Stimulated activated CD4-positive, alpha-beta T cell treated with anti-CD3 and anti-CD28 coated beads, Interleukin-1b, Interleukin-23, amount 100 ng/mL, for 48 hours (primary cell): ENCODE measurements at regions not wholly inside any gene's neighbourhood (a gene's known extent, or its start where the extent isn't known, plus 50 kb on each side); places are given as distances from the start of the nearest gene placed in this dataset.

Source experiments
- DNase-seq: peaks from one replicate; pipeline ENCODE4 v3.0.0-alpha.2; 2020

DNA sequence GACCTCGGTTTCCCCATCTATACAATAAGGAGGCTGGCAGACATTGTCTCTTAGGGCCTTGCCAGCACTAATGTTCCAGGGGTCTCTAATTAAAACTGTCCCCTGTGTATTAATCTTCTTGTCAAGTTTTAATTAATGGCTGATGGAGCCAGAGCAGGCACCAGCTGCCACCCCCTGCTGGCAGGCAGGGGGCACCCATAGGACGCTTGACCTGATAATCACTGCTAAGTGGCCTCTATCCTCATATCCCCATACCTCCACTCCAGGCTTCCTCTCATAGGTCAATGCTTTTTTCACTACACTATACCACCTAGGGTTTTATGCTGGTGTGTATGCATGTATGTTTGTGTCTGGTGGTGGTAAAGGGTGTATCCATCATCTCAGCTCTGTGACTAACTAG lies 89.4 kb downstream of the EFNB1 start:
- no peak for DNase-seq

DNA sequence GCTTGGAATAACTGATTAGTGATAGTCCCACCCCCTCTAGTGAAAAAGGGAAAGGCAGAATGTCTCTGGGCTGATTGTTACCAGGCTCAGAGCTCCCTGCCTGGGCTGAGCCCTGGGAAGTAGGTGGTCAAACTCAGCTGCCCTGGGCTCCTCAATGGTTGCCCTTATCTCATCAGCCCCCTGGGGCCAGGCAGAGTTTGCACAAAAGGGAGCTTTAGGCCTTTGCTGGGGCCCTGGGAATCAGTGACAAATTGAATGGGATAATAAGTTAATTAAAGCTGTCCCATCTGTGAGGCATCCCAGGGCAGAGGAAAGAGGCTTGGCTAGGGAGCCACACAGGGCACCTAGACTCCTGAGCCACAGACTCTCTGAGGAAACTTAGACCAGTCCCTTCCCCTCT lies 89.0 kb downstream of the EFNB1 start:
- DNase-seq = no peak

DNA sequence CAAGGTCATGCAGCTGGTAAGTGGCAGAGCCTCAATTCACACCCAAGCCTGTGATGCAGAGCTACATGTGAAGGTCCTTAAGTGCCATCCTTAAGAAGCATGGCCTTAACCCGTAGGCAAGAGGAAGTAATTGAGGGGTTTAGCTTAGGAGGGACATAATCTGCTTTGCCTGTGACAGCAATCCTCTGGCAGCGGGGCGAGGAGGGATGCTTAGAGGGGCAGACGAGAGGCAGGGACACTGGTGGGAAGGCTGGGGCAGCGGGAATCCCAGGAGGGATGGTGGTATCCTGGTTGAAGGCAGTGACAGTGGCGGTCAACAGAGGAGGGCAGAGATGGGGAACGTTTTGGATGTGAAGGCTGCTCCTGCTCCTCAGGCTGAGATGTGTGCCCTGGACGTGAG lies 88.1 kb downstream of the EFNB1 start:
- no peak for DNase-seq

DNA sequence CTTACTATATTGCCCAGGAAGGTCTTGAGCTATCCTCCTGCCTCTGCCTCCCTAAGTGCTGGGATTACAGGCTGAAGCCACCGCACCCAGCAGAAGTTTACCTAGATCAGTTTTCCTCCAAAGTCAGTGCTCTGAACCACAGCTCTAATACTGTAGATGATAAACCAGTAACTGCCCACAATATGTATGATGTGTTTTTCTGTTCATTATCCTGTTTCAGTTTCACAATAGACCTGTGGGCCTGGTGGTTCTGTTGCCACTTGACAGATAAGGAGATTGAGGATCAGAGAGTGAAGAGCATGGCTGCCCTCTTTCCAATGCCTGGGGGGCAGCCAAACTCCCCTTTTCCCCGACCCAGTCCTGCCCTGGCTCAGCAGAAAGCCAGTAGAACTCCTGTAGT lies 87.0 kb downstream of the EFNB1 start:
- DNase-seq = no peak

DNA sequence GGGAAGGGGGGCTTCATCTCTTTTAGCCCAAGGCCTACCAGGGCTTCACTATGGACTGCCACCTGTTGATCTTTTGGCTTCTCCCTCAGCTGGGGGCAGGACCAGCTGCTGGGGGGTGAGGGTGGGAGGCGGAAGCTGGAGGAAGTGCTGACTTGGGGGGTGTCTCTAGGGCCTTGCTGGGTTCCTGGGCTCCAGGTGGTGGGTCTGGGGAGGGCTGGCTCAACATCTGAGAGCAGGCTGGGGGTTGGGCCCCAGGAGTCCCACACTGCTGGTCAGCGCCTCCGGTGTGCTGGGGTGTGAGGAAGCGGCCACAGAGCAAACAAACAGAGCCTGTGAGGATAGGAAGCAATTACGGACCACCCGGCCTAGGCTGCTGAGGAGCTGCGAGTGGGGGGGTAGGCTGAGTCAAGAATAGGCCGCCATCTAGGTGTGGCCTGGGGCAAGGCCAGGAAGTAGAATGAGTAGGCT lies 85.7 kb downstream of the EFNB1 start:
- DNase-seq = no peak

DNA sequence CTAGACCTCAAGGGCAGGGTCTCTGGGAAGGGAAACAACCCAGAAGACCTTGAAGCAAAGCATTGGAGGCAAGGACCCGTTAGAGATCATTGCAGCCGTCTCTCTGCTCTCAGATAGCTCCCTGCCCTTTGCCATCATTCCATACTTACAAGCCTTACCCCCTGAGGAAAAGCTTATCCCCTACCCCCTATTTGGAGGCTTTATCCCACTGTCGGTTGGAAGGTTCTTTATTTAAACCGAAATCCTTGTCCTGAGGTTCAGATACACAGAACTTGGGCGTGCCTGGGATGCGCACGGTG lies 84.4 kb downstream of the EFNB1 start:
- no peak for DNase-seq

DNA sequence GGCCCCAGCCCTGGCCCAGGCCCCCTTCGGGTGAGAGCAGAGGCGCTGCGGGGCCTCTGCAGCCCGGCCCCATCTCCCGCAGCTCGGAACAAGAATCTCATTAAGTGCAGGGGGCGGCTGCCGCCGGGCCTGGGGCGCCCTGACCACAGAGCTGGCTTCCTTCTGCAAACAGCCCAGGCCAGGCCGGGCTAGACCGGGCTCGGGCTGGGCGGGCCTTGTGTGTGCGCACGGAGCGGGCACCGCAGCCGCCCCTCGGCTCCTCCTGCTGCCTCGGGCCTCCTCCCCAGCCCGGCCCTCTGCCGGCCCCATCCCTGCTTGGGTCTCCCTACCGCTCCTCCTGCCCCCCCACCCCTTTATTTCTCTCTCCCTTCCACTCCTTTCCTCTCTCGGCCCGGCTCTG lies 83.3 kb downstream of the EFNB1 start:
- DNase-seq = no peak

DNA sequence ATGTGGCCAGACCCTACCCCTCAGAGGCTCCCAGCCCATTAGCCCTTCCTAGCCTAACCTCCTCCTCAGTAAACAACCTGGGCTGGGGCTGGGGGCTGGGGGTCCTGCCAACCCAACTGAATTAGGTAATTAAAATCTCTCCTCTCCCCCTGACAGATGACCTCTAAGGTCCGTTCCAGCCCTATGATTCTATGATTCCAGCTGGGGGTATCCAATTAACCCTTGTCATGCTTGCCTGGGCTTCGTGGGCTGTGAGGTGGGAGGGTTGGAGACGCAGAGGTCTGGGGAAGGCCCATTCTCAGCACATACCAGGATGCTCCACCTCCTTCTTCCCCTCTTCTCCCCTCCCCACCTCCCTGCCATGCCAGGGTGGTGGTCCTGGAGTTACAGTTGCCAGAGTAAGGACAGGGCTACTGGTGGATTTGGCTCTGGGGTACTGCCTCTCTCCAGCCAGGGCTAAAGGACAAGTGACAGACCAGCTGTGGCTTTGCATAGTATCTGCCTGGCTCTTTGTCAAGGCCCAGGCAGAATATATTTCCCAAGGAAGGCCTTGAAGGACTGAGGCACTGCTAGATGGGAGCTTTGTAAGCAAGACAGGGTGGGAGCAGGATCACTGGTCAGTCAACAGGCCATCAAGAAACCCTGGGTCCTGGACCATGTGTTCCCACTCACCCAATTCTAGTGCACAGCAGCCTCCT lies 82.1 kb downstream of the EFNB1 start:
- DNase-seq = no peak

DNA sequence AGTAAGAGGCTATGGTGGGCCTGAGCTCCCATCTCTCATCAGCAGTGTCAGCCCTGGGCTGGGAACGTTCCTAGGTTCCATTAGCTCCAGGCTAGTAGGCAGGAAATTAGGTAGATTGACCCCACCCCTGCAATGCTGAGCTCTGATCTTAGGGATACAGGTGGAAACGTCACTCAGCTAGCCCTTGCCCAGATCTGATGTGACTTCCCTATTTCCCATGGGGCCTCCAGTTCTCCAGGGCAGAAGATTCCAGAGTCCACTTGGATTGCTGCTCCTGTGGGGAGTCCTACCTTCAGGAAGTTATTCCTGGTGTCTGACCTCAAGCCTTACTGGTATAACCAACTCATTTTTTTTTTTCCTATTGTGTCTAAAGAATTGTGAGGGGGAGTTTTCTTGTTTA lies 81.1 kb downstream of the EFNB1 start:
- DNase-seq = no peak

DNA sequence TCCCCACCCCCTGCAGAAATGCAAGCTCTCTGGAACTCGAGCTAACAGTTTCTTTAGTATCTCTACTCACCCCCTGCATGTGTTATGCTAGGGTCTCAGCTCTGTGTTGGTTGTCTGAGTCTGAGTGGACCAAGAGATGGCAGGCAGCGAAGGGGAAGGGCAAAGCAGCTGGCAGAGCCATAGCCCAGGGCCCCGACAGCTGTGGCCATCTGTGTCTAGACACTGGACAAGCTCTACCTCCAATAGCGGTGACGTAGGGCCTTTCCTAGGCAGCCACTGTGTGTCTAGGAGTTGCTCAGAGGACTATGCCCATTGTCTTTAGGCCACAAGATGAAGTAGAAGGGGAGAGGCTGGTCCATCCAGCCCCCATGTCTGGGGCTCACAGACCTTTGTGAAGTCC lies 79.2 kb downstream of the EFNB1 start:
- DNase-seq = no peak

DNA sequence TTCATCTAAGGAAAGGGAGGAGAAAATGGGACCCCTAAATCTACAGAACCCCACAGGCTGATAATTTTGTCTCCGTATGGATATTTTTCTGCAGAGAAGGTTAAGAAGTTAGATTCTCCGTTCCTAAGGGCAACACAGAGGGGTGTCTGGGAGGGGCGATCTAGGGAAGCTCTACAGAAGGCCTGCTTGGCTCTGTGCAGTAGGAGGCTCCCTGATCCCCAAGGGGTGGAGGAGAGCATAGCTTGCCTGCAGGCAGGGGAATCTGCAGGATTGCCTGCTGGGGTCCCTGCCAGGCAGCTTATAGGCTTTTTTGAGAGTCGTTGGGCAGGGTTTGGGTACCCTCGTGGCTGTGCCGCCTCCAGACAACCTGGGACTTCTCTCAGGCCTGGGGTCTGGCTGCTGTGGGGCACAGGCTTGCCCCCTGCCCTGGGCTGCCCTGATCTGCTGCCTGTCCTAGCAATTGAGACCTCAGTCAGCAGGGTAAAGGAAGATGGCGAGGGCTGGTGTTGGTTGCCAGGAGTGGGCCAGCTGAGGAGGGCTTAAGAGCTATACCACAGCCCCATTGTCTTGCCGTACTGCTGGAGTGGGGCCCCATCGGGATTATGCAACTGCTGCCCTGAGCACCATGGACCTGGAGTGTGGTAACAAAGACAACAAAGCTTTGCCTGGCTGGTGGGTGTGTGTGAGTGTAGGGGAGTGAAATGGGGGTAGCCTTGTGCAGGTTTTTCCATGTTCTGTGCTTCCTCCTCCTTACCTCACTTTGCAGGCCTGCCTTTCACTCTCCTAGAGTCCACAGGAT lies 74.1 kb downstream of the EFNB1 start:
- no peak for DNase-seq

DNA sequence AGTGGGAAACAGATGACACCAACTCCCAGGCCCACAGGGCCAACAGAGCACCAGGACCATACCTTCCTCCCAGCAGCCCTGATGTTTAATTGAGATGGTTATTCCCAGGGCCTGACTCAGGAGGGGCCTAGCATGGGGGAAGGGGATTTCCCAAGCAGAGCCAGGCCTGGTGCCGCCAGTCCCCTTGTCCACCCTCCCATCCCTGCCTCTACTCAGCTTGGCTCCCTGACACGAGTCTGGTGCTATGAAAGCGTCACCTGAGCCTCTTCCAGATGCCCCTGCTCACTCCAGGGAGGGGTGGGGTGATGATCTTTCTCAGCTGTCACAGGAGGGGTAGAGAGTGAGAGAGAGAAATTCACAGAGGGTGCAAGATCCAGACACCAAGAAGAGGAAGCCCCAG lies 72.7 kb downstream of the EFNB1 start:
- no peak for DNase-seq

DNA sequence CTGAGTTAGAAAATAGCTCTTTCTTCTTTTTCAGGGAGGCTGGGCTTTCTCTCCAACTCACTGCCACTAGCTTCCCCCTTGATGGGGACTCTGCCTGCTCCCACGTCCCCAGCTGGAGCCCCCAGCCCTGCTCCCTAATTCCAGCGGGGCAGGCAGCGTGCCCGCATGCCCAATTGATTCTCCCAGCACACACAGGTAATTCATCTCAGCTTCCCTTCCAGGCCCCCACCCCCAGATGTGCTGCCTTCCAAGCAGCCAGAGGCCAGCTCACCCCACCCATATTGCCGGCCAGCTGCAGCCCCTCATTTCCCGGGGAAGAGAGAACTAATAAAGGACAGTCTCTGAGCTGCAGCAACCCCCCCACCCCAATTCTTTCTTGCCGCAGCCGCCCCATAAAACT lies 69.8 kb downstream of the EFNB1 start:
- DNase-seq = no peak

DNA sequence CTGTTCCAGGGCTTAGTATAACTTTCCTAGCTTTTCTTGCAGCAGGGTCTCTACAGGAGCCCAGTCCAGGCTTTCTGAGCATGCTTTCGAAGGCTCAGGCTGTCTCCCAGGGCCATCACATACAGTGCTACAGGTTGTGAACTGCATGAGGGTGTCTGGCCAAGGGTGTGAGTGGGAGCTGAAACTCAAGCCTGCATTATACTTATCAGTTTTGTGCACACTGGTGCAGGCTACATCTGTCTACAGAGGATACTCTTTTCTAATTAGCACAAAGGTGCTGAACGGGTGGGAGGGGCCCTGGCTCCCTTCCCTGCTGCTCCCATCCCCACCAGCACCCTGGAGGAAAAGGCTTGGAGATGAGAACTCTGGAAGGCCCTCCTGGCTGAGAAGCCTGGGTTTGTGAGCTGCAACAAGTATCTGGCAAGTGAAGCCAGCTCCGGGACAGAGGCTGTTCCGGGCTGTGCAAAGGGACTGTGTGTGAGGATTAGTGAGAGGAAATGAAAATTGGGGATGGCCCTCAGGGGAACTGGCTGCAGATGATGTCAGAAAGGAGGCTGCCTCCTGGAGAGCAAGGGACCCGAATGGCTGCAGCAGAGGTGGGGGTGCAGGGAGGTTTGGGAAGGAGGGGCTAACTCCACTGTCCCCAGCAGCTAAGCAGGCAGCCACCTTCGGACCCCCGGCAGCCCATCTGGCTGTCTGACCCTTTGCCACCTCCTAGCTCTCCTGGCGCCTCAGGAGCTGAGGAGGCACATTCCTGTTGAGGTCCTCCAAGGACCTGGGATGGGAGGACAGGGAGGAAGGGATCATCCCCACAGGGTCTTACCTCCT lies 68.5 kb downstream of the EFNB1 start:
- DNase-seq = no peak

DNA sequence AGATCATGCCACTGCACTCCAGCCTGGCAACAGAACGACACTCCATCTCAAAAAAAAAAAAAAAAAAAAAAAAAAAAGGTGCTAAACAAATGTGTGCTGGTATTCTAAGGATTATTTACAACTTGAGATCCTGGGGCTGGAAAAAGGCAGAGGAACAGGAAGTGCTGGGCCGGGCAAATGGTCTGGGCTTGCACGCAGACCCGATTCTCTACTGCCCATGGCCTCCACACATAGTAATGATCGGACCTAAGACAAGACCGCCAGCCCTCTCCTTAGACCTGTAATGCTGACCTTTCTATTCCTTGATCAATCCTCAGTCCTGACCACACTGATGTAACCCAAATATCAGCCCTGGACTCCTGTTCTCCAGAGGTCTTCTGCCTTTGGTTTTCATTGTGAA lies 67.8 kb downstream of the EFNB1 start:
- DNase-seq = no peak

DNA sequence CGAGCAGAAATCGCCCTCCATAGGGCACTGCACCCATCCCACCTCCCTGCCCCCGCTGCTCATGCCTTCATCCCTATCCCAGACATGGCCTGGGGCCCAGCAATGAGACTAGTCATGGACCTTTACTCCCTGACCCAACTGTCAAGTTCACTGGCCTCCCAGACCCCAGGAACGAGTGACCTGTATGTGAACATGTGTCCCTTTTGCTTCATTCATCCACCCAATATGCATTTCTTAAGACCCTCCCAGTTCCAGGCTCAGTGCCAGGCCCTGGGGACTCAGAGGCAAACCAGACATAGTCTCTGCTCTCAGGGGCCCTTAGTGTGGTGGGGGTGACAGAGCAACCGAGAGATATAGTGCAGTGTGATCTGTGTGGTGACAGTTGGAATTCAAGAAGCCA lies 67.0 kb downstream of the EFNB1 start:
- no peak for DNase-seq

DNA sequence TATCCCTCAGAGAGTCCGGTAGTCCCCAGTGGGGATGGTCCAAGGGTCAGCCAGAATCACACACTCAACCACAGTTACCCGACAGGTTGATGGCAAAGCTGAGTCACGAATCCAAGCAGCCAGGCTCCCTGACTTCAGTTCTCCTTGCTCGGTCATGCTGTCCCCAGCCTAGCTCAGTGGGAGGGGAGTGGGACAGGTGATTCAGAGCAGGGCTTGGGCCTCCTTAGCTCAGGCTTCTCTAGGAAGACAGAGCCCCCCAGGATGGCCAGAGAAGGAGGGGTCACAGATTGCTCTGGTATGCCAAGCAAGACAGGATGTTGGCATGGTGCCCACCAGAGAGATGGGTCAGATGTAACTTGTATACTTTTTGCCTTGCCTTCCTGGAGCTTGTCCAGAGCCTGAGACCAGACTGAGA lies 66.5 kb downstream of the EFNB1 start:
- peak; percentile 6 for DNase-seq

DNA sequence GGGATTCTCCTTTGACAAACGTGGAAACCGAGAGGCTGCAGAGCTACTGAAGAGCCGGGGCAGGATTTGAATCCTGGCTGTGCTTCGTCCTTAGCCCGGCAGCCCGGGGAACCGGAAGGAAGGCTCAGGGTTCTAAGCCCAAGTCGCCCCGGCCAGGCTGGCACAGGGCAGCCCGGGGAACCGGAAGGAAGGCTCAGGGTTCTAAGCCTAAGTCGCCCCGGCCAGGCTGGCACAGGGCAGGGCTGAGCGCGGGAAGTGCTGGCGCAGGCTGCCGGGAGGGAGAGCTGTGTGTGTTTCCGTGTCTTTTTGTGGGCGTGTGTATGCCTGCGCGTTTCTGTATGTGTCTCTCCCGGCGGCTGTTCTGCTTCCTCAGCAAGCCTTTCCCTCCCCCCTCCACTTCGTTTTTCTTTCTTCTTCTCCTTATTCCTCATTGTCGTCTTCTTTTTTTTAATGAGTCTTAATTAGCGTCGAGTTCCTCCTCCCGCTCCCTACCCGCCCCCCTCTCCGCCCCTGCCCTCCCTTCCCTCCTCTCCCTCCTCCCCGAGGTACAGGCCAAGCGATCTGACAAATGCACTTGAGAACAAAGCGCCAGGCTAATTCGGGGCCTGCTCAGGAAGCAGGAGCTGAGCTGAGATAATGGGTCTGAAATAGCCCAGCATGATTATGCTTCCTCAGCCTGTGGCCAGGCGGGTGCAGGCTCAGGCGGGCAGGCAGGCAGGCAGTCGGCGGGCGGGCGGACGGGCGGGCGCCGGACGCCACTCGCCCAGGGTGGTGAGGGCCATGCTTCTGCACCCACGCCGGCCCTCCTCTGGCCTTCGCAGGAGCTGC lies 65.9 kb downstream of the EFNB1 start:
- peak; percentile 2 for DNase-seq

DNA sequence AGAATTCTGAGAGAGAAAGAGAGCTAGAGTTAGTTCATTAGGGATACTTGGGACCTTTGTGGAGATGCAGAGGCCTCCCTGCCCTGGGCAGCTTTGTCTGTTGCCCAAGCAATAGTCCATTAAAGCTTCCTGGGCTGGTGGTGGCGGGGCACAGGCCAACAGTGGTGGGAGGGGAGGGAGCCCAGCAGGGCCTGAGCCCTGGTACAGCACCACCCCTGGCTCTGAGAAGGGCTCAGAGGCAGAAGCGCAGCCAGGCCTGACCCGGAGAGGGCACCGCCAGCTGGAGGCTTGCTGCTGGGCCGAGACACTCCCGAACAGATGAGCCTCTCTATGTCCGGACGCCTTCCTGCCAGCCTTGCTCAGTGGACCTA lies 65.3 kb downstream of the EFNB1 start:
- no peak for DNase-seq

DNA sequence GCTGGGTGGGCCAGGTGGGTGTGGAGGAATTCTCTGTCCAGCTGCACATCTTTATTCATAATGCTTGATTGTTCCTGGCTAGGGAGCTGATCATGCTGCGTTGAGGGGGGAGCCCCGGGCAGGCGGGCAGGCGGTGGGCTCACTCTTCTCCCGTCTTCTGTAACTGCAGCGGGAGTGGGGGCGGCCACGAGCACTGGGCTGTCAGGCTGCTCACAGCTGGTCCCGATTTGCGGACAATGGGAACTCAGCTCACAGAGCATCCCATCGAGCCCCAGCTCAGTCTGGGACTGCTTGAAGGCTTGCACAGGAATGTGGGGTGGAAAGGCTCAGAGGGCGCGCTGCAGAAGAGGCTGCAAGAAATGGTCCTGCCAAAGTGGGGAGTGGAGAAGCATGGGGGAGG lies 63.8 kb downstream of the EFNB1 start:
- DNase-seq = no peak

DNA sequence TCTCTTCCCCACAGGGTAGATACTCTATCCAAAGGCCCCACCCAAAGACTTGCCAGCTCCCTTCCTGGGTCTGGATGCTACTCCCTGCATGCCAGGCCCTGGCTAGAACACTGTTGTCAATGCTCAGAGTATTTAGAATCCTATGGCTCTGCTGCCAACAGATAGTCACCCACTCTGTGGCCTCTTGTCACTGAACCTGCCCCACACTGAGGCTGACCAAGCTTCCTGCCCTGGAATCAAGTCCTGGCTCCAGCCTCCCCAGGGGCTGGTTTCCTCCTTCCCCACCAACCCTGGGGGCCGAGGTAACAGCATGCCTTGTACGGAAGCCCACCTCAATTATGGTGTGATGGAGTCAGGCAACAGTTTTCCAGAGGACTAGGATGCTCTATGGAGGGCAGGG lies 63.3 kb downstream of the EFNB1 start:
- no peak for DNase-seq
